Left ventricle myocardium inferior (tissue), 1 donor: ENCODE measurements at regions not wholly inside any gene's neighbourhood (a gene's known extent, or its start where the extent isn't known, plus 50 kb on each side); places are given as distances from the start of the nearest gene placed in this dataset.
"Not testable (repeated sequence)": the region's sequence is repeated elsewhere in the genome, so short reads cannot be mapped to it uniquely, and the experiment has no call there.

Source experiments
- DNase-seq: peaks from one replicate; pipeline ENCODE4 v3.0.0-alpha.2; 2020
- H3K27ac ChIP-seq: fragments of 200-600 bp; replicated peaks from 2 replicates; pipeline ENCODE4 v1.8.0; 2021
- H3K27me3 ChIP-seq: fragments of 200-600 bp; 2 replicates; pipeline ENCODE4 v1.8.0; 2021; ENCODE audit warnings: low read depth
- H3K36me3 ChIP-seq: fragments of 200-600 bp; 2 replicates; pipeline ENCODE4 v1.8.0; 2021
- H3K4me1 ChIP-seq: fragments of 200-600 bp; 2 replicates; pipeline ENCODE4 v1.8.0; 2021
- H3K4me3 ChIP-seq: fragments of 200-600 bp; 2 replicates; pipeline ENCODE4 v1.8.0; 2021; ENCODE audit warnings: mild to moderate bottlenecking, moderate library complexity
- H3K9me3 ChIP-seq: fragments of 200-600 bp; replicated peaks from 2 replicates; pipeline ENCODE4 v1.8.0; 2021
- CTCF ChIP-seq: fragments of 200-600 bp; IDR thresholded peaks from 2 replicates; pipeline ENCODE4 v1.8.0; 2021; ENCODE audit warnings: antibody characterized with exemption, mild to moderate bottlenecking, borderline replicate concordance
- intact Hi-C: fragments of 100-400 bp; cut with micrococcal nuclease; formaldehyde crosslinking; loops from one replicate; pipeline ENCODE4 v1.11.0; 2022
- donor health status: DM: no; HTN: yes; CAD: no; lungs with severe emphysema.

- H3K27me3 ChIP-seq: peaks cover 80% of the 10 kb centered on the region
- no peak for DNase-seq
- no peak for TF ChIP-seq CTCF
- no peaks in the 10 kb centered on the region for H3K36me3 ChIP-seq
- intact Hi-C loops: no loop called here
- H3K4me3 ChIP-seq: no peak overlapping the region
- H3K27ac ChIP-seq: no peak overlapping the region
- no peaks in the 10 kb centered on the region for H3K9me3 ChIP-seq
- no peaks in the 10 kb centered on the region for H3K4me1 ChIP-seq
These were observed 79.0 kb downstream of the ASCL4 start for GRCh38 chr12:107853479-107853878.

GRCh38 chr12:107855471-107855870 lies 81.0 kb downstream of the ASCL4 start:
- intact Hi-C loops: no loop called here
- no peak for DNase-seq
- Histone ChIP-seq H3K4me1 (no peaks in the 10 kb centered on the region), H3K27ac (no peak overlapping the region), H3K4me3 (no peak overlapping the region), H3K27me3 (peaks cover 78% of the 10 kb centered on the region), H3K36me3 (no peaks in the 10 kb centered on the region), H3K9me3 (no peaks in the 10 kb centered on the region)
- TF ChIP-seq CTCF: no peak

- no peak for DNase-seq
- no peak overlapping the region for H3K27ac ChIP-seq
- H3K36me3 ChIP-seq: no peaks in the 10 kb centered on the region
- no peaks in the 10 kb centered on the region for H3K4me1 ChIP-seq
- no peak overlapping the region for H3K4me3 ChIP-seq
- H3K27me3 ChIP-seq: peaks cover 79% of the 10 kb centered on the region
- no peak for TF ChIP-seq CTCF
- H3K9me3 ChIP-seq: no peaks in the 10 kb centered on the region
- intact Hi-C loops: no loop called here
These were observed 81.6 kb downstream of the ASCL4 start for GRCh38 chr12:107856096-107856495.

GRCh38 chr12:107857191-107857590 lies 82.7 kb downstream of the ASCL4 start:
- Histone ChIP-seq H3K36me3 (no peaks in the 10 kb centered on the region), H3K27ac (no peak overlapping the region), H3K4me3 (no peak overlapping the region), H3K27me3 (peaks cover 83% of the 10 kb centered on the region), H3K4me1 (no peaks in the 10 kb centered on the region), H3K9me3 (no peaks in the 10 kb centered on the region)
- no peak for TF ChIP-seq CTCF
- intact Hi-C loops: no loop called here
- DNase-seq: no peak

DNA sequence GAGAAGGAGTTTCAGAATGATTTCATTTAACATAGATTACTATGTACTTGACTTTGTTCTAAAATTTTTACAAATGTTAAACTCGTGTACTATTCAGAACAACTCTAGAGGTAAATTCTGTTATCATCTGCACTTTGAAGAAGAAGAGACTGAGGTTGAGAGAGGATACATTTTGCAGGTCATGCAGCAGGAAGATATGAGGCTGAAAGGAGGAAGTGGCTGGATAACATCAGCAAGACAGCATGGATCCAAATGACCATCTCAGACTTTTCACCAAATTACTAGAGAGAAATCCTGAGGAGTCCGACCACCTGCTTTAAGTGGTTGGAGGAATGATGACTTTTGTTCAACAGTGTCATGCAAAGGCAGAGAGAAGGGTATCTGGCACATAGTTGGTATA lies 84.9 kb downstream of the ASCL4 start:
- Histone ChIP-seq H3K4me1 (peaks cover 6% of the 10 kb centered on the region), H3K27me3 (peaks cover 84% of the 10 kb centered on the region), H3K4me3 (no peak overlapping the region), H3K27ac (no peak overlapping the region), H3K9me3 (no peaks in the 10 kb centered on the region), H3K36me3 (no peaks in the 10 kb centered on the region)
- no peak for DNase-seq
- TF ChIP-seq CTCF: no peak
- intact Hi-C loops: no loop called here

DNA sequence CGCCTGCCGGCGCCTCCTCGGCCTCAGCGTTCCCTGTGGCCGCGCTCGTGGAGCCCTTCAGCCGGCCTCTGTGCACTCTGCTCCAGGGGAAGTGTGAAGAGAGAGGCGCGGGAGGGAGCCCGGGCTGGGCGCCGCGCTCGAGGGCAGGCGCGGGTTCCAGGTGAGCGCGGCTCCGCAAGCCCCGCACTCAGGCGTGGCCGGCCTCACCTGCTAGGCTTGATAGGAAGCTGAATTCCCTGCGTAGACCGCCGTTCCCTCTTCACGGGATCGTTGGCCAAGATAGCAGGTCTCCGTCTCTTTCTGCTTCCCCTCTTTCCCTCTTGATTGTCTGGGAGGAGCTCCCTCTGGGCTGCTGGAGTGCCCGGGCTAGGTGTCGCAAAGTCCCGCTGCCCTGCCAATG lies 89.7 kb downstream of the ASCL4 start:
- intact Hi-C loops: no loop called here
- peaks cover 7% of the 10 kb centered on the region for H3K4me1 ChIP-seq
- H3K27me3 ChIP-seq: peaks cover 83% of the 10 kb centered on the region
- H3K4me3 ChIP-seq: peak overlapping the region; percentile 51
- no peaks in the 10 kb centered on the region for H3K9me3 ChIP-seq
- DNase-seq: no peak
- no peak overlapping the region for H3K27ac ChIP-seq
- TF ChIP-seq CTCF: no peak
- H3K36me3 ChIP-seq: no peaks in the 10 kb centered on the region

DNA sequence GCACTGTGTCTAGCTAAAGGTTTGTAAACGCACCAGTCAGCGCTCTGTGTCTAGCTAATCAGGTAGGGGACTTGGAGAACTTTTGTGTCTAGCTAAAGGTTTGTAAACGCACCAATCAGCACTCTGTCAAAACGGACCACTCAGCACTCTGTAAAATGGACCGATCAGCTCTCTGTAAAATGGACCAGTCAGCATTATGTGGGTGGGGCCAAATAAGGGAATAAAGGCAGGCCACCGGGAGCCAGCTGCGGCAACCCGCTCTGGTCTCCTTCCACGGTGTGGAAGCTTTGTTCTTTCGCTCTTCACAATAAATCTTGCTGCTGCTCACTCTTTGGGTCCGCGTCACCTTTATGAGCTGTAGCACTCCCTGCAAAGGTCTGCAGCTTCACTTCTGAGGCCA lies 90.2 kb downstream of the ASCL4 start:
- Histone ChIP-seq H3K4me3 (peak overlapping the region; percentile 51), H3K27me3 (peaks cover 78% of the 10 kb centered on the region)
- H3K36me3 ChIP-seq, H3K9me3 ChIP-seq, intact Hi-C loops, DNase-seq, H3K4me1 ChIP-seq, H3K27ac ChIP-seq: not testable (repeated sequence)
